SH-SY5Y (cell line): ENCODE measurements at regions not wholly inside any gene's neighbourhood (a gene's known extent, or its start where the extent isn't known, plus 50 kb on each side); places are given as distances from the start of the nearest gene placed in this dataset.

Source experiments
- GATA2 ChIP-seq: IDR thresholded peaks from 2 replicates; pipeline ENCODE4 v1.6.1; 2011; ENCODE audit warnings: mild to moderate bottlenecking, low read depth, low read length
- GATA3 ChIP-seq: IDR thresholded peaks from 2 replicates; pipeline ENCODE4 v1.6.1; 2011; ENCODE audit warnings: low read depth, mild to moderate bottlenecking, low read length, moderate library complexity

- no peak for TF ChIP-seq GATA3
- no peak for TF ChIP-seq GATA2
Measured at GRCh38 chr13:77975358-77976042, 56.9 kb upstream of the EDNRB start.
